Calu3 (cell line): ENCODE measurements at regions not wholly inside any gene's neighbourhood (a gene's known extent, or its start where the extent isn't known, plus 50 kb on each side); places are given as distances from the start of the nearest gene placed in this dataset.

Source experiments
- BruUV-seq: library from RNA; stranded (reverse); fragments of 400-500 nt; replicated peaks from 2 replicates; lab custom pipeline; 2021; lab: Mats Ljungman, UMichigan
- CTCF ChIA-PET: fragments of 300-600 bp; sonication (Branson Sonifier 250); formaldehyde crosslinking; loops from one replicate; lab custom pipeline; 2022; ENCODE audit warnings: antibody characterized with exemption; lab: Charles Lee
- DNase-seq: peaks from one replicate; pipeline ENCODE4 v3.0.0; 2022
- H3K27ac Mint-ChIP-seq: one replicate; pipeline ENCODE4 v1.8.0; 2022; ENCODE audit warnings: mixed read lengths; ENCODE audit not compliant: unreplicated experiment
- H3K27me3 Mint-ChIP-seq: one replicate; pipeline ENCODE4 v1.8.0; 2022; ENCODE audit warnings: mixed read lengths; ENCODE audit not compliant: unreplicated experiment
- H3K36me3 Mint-ChIP-seq: one replicate; pipeline ENCODE4 v1.8.0; 2022; ENCODE audit warnings: mild to moderate bottlenecking, moderate library complexity, mixed read lengths; ENCODE audit not compliant: insufficient read depth, unreplicated experiment
- H3K4me1 Mint-ChIP-seq: one replicate; pipeline ENCODE4 v1.8.0; 2022; ENCODE audit warnings: mild to moderate bottlenecking, low read depth, mixed read lengths; ENCODE audit not compliant: unreplicated experiment
- H3K4me3 Mint-ChIP-seq: one replicate; pipeline ENCODE4 v1.8.0; 2022; ENCODE audit warnings: mild to moderate bottlenecking, low read depth, moderate library complexity, mixed read lengths; ENCODE audit not compliant: unreplicated experiment
- H3K9me3 Mint-ChIP-seq: one replicate; pipeline ENCODE4 v1.8.0; 2022; ENCODE audit warnings: low read depth, mixed read lengths; ENCODE audit not compliant: unreplicated experiment
- intact Hi-C: fragments of 100-400 bp; cut with micrococcal nuclease; formaldehyde crosslinking; loops from one replicate; pipeline ENCODE4 v1.10.0; 2022; ENCODE audit not compliant: unreplicated experiment
- TF ChIP-seq, protein P1 (sequence below): fragments of 200-600 bp; IDR thresholded peaks from one replicate; pipeline ENCODE4 v1.8.0; 2022; ENCODE audit warnings: antibody characterized with exemption; ENCODE audit not compliant: unreplicated experiment

DNA sequence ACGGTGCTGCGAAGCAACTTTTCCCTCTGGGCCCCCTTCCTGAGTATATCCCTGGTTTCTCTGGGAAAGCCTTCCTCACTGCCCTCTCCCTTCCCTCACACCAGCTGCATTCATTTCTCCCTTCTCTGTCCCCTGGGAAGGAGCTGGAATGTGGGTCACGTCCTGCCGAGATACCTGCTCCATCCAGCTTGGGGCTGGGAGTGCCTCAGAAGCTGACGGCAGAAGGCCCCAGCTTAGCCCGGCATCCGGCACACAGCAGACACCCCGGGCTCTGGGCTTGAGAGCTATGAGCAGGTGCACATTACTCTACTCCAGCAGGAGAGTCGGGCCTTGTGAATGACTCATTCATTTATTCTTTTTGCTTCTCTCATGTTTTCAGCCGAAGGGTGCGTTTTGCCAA lies 170.6 kb downstream of the TEX29 start:
- H3K36me3 Mint-ChIP-seq: no peaks in the 10 kb centered on the region
- no TSS peak for BruUV-seq
- H3K9me3 Mint-ChIP-seq: no peaks in the 10 kb centered on the region
- H3K27me3 Mint-ChIP-seq: no peaks in the 10 kb centered on the region
- no peak overlapping the region for H3K27ac Mint-ChIP-seq
- H3K4me1 Mint-ChIP-seq: no peaks in the 10 kb centered on the region
- intact Hi-C loops: no loop called here
- DNase-seq: no peak
- TF ChIP-seq, protein P1, sequence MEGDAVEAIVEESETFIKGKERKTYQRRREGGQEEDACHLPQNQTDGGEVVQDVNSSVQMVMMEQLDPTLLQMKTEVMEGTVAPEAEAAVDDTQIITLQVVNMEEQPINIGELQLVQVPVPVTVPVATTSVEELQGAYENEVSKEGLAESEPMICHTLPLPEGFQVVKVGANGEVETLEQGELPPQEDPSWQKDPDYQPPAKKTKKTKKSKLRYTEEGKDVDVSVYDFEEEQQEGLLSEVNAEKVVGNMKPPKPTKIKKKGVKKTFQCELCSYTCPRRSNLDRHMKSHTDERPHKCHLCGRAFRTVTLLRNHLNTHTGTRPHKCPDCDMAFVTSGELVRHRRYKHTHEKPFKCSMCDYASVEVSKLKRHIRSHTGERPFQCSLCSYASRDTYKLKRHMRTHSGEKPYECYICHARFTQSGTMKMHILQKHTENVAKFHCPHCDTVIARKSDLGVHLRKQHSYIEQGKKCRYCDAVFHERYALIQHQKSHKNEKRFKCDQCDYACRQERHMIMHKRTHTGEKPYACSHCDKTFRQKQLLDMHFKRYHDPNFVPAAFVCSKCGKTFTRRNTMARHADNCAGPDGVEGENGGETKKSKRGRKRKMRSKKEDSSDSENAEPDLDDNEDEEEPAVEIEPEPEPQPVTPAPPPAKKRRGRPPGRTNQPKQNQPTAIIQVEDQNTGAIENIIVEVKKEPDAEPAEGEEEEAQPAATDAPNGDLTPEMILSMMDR: no peak
- H3K4me3 Mint-ChIP-seq: no peak overlapping the region
- CTCF ChIA-PET: no interaction called here

- TF ChIP-seq, protein P1: no peak
- no peaks in the 10 kb centered on the region for H3K9me3 Mint-ChIP-seq
- BruUV-seq: no TSS peak
- no peak overlapping the region for H3K27ac Mint-ChIP-seq
- intact Hi-C loops: no loop called here
- no peaks in the 10 kb centered on the region for H3K27me3 Mint-ChIP-seq
- H3K4me3 Mint-ChIP-seq: no peak overlapping the region
- CTCF ChIA-PET: no interaction called here
- no peaks in the 10 kb centered on the region for H3K4me1 Mint-ChIP-seq
- no peaks in the 10 kb centered on the region for H3K36me3 Mint-ChIP-seq
- DNase-seq: no peak
These were observed 171.2 kb downstream of the TEX29 start for GRCh38 chr13:111491659-111492058.

DNA sequence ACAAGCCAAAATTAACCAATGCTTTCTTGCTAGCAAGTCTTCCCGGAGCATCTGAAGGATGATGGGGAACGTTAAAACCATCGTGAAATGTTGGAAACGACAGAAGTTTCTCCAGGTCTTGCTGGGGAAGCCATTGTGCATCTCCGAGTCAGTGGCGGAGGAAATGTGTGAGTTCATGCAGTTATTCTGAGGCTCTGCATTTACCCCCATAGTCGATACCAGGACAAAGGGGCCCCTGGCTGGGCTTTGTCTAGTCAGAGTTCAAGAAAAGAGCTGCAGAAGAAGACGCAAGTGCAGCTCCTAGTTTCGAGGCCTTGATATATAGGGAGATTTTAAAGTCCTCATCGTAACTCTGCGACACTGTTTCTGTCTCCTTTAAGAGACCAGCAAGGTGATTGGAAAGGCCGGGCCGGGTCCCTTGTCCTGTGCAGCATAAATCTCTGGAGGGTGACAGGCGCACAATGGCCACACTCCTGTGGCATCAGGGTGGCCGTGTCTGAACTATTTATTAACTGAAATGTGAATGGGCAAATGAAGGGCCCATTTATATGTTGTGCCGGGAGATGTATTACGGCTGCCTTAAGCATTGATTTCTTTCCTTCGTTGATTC lies 172.0 kb downstream of the TEX29 start:
- CTCF ChIA-PET: no interaction called here
- BruUV-seq: no TSS peak
- no peak overlapping the region for H3K27ac Mint-ChIP-seq
- H3K9me3 Mint-ChIP-seq: no peaks in the 10 kb centered on the region
- H3K4me1 Mint-ChIP-seq: no peaks in the 10 kb centered on the region
- DNase-seq: no peak
- TF ChIP-seq, protein P1: no peak
- H3K4me3 Mint-ChIP-seq: no peak overlapping the region
- intact Hi-C loops: no loop called here
- H3K36me3 Mint-ChIP-seq: no peaks in the 10 kb centered on the region
- no peaks in the 10 kb centered on the region for H3K27me3 Mint-ChIP-seq

DNA sequence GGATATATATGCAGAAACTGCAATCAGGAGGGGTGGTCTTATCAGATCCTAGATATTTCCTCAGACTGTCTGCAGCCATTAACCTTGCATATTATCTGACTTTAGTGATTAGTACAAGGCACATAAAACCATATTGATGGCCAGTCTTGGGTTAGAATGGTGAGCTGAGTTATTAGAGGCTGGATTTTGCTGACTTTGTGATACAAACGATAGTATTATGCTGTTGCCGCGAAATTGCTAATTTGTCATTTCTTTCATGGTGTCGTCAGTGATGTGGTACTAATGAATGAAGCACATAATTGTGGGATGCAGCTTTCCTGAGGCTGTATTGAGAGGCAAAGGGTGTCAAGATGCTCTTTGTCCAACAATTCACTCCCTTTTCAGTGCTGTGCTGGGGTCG lies 172.5 kb downstream of the TEX29 start:
- no peaks in the 10 kb centered on the region for H3K27me3 Mint-ChIP-seq
- no TSS peak for BruUV-seq
- intact Hi-C loops: no loop called here
- no peak overlapping the region for H3K27ac Mint-ChIP-seq
- DNase-seq: no peak
- H3K9me3 Mint-ChIP-seq: no peaks in the 10 kb centered on the region
- no peaks in the 10 kb centered on the region for H3K4me1 Mint-ChIP-seq
- H3K4me3 Mint-ChIP-seq: no peak overlapping the region
- H3K36me3 Mint-ChIP-seq: no peaks in the 10 kb centered on the region
- CTCF ChIA-PET: no interaction called here
- TF ChIP-seq, protein P1: no peak
